ENCODE measurements at regions not wholly inside any gene's neighbourhood (a gene's known extent, or its start where the extent isn't known, plus 50 kb on each side); places are given as distances from the start of the nearest gene placed in this dataset.

DNA sequence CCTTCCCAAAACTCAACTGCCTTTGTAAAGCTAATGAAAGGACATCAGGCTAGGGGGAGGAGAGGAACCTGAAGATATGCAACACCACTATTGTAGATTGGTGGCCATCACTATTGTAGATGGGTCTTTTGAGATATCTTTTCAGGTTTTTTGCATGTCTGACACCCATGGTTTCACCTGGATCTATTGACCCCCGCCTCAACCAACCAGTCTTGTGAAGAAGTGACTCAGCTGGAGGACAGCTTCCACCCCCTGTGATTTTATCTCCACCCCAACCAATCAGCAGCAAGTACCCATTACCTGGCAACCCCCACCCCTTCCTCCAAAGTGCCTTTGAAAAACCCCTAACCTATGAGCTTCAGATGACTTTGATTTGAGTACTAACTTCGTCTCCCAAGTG lies 382.6 kb upstream of the GOT2 start:
- TF ChIP-seq, protein P1, sequence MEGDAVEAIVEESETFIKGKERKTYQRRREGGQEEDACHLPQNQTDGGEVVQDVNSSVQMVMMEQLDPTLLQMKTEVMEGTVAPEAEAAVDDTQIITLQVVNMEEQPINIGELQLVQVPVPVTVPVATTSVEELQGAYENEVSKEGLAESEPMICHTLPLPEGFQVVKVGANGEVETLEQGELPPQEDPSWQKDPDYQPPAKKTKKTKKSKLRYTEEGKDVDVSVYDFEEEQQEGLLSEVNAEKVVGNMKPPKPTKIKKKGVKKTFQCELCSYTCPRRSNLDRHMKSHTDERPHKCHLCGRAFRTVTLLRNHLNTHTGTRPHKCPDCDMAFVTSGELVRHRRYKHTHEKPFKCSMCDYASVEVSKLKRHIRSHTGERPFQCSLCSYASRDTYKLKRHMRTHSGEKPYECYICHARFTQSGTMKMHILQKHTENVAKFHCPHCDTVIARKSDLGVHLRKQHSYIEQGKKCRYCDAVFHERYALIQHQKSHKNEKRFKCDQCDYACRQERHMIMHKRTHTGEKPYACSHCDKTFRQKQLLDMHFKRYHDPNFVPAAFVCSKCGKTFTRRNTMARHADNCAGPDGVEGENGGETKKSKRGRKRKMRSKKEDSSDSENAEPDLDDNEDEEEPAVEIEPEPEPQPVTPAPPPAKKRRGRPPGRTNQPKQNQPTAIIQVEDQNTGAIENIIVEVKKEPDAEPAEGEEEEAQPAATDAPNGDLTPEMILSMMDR (IDR thresholded peaks at IDR 0.05 in 8 of 11, conservative IDR thresholded peaks at IDR 0.05 in 3 of 11) = no peak
- TF ChIP-seq POLR2AphosphoS5 (IDR thresholded peaks at IDR 0.05) = no peak
